ENCODE measurements at regions not wholly inside any gene's neighbourhood (a gene's known extent, or its start where the extent isn't known, plus 50 kb on each side); places are given as distances from the start of the nearest gene placed in this dataset.

GRCh38 chr18:40447820-40448219 lies 1507.2 kb upstream of the PIK3C3 start:
- Histone ChIP-seq H3K9me3 (ENCODE audit: insufficient read depth, low read depth, low read length) (no peaks in the 10 kb centered on the region), H3K27me3 (ENCODE audit: insufficient read depth, low read length) (no peaks in the 10 kb centered on the region), H3K4me3 (ENCODE audit: low read length) (no peak overlapping the region), H3K9ac (ENCODE audit: low read depth, low read length) (no peak overlapping the region), H3K27ac (ENCODE audit: low read depth, low read length) (no peak overlapping the region), H3K4me1 (ENCODE audit: insufficient read depth, low read length) (peaks cover 6% of the 10 kb centered on the region), H3K36me3 (ENCODE audit: insufficient read depth, low read length) (no peaks in the 10 kb centered on the region)
- WGBS: 82% methylated on average over 1 of the region's 1 CpG

DNA sequence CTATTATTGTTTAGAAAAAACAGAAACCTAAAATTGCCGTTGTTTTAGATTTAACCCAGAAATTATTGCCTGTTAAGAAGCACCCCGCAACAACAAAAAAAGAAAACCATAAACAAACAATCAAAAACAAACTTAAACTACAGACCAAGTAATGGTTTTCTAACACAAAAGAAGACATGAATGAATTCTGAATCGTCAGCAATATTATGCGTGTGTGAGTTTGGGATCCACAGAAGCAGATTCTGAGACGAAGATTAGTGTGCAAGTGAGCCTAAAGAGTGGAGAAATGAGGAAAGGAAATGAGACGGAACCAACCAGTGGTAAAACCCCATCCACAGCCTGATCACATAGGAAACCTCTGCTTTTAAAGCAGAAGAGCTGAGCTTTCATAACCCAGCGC lies 1514.9 kb upstream of the PIK3C3 start:
- Histone ChIP-seq H3K4me3 (ENCODE audit: low read length) (no peak overlapping the region), H3K36me3 (ENCODE audit: insufficient read depth, low read length) (no peaks in the 10 kb centered on the region), H3K9ac (ENCODE audit: low read depth, low read length) (no peak overlapping the region), H3K4me1 (ENCODE audit: insufficient read depth, low read length) (peaks cover 6% of the 10 kb centered on the region), H3K27ac (ENCODE audit: low read depth, low read length) (no peak overlapping the region), H3K27me3 (ENCODE audit: insufficient read depth, low read length) (no peaks in the 10 kb centered on the region), H3K9me3 (ENCODE audit: insufficient read depth, low read depth, low read length) (no peaks in the 10 kb centered on the region)
- WGBS: 93% methylated on average over 7 of the region's 7 CpGs

- no peak overlapping the region for H3K27ac ChIP-seq (ENCODE audit: low read depth, low read length)
- no peaks in the 10 kb centered on the region for H3K36me3 ChIP-seq (ENCODE audit: insufficient read depth, low read length)
- WGBS: 91% methylated on average over 3 of the region's 3 CpGs
- H3K4me3 ChIP-seq (ENCODE audit: low read length): no peak overlapping the region
- H3K4me1 ChIP-seq (ENCODE audit: insufficient read depth, low read length): no peaks in the 10 kb centered on the region
- H3K9ac ChIP-seq (ENCODE audit: low read depth, low read length): no peak overlapping the region
- no peaks in the 10 kb centered on the region for H3K27me3 ChIP-seq (ENCODE audit: insufficient read depth, low read length)
- H3K9me3 ChIP-seq (ENCODE audit: insufficient read depth, low read depth, low read length): no peaks in the 10 kb centered on the region
Measured at GRCh38 chr18:40437517-40437916, 1517.5 kb upstream of the PIK3C3 start.

DNA sequence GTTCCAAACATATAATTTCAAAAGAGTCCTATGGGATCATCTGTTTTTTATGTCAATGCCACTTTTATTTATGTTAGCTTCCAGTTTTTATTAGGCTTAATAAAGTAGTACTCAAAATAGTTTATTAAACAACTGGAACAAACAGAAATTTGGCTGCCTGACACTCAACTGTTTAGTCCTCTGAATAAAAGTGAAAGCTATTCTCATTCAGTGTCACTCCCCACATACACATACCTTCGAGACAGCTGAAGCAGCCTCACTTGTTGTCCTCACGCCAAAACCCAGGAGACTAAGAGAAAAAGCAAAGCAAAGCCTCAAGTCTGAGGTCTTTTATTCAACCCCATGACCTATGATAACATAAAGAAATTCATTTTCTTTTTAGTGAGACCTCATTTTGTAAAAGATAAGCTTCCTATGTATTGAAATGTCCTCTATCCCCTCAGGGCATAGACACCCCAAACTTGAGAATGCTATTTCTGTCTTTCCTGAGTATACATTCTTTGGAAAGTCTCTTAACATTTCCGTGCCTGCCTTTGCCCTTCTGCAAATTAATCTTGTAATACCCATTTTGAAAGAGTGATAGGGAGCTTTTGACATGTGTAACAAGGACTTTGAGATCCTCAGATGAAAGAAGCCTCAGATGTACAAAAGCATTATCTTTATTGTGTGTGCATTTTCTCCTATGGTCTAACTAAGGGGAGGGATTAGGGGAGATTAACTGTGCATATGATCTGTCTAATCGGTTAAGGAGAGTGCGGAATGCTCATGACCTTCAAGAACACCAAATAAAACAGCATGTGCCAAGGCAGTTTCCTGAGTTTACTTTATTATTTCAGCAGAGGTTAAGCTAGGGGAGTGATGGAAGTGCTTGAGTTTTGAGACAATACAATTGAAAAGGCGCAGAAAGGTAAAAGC lies 1523.7 kb upstream of the PIK3C3 start:
- H3K27me3 ChIP-seq (ENCODE audit: insufficient read depth, low read length): no peaks in the 10 kb centered on the region
- H3K4me3 ChIP-seq (ENCODE audit: low read length): no peak overlapping the region
- H3K9me3 ChIP-seq (ENCODE audit: insufficient read depth, low read depth, low read length): no peaks in the 10 kb centered on the region
- no peak overlapping the region for H3K9ac ChIP-seq (ENCODE audit: low read depth, low read length)
- H3K27ac ChIP-seq (ENCODE audit: low read depth, low read length): no peak overlapping the region
- H3K4me1 ChIP-seq (ENCODE audit: insufficient read depth, low read length): no peaks in the 10 kb centered on the region
- H3K36me3 ChIP-seq (ENCODE audit: insufficient read depth, low read length): no peaks in the 10 kb centered on the region
- WGBS: 94% methylated on average over 6 of the region's 6 CpGs

DNA sequence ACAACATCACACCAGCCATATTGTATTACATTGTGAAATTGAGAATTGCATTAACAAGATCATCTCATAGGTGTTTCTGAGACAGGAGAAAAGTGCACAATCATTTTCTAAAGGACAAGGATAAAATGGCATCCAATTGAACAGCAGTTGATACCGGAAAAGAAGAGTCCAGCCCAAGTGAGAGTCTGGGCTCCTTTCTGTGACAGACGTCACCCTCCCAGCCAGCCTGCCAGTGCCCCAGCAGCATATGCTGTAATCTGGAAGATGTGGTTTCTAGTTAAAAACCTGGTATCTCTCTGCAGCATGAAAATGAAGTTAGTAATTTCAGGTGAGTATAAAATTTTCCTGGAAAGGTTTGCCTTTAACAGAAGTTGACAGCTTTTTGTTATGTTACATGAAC lies 1531.7 kb upstream of the PIK3C3 start:
- H3K36me3 ChIP-seq (ENCODE audit: insufficient read depth, low read length): no peaks in the 10 kb centered on the region
- H3K4me1 ChIP-seq (ENCODE audit: insufficient read depth, low read length): no peaks in the 10 kb centered on the region
- no peak overlapping the region for H3K4me3 ChIP-seq (ENCODE audit: low read length)
- H3K9me3 ChIP-seq (ENCODE audit: insufficient read depth, low read depth, low read length): no peaks in the 10 kb centered on the region
- no peak overlapping the region for H3K27ac ChIP-seq (ENCODE audit: low read depth, low read length)
- WGBS: 73% methylated on average over 2 of the region's 2 CpGs
- no peaks in the 10 kb centered on the region for H3K27me3 ChIP-seq (ENCODE audit: insufficient read depth, low read length)
- no peak overlapping the region for H3K9ac ChIP-seq (ENCODE audit: low read depth, low read length)

DNA sequence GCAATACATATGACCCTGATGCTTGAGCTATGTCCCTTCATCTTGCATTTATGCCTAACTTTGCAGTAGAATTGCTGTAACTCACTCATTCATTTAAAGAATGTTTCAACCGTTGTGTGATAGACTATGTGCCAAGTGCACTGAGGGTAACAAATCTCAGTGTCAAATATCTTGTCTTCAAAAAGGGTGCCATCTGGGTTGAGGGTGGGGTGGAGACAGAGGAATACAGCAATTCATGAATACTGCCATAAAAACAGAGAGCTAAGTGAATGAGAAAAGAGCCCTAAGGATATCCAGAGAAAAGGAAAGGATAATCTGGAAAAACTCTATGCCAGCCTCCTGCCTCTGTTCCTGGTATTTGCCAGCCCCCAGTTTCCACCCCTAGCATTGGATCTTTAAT lies 1534.4 kb upstream of the PIK3C3 start:
- no peak overlapping the region for H3K9ac ChIP-seq (ENCODE audit: low read depth, low read length)
- H3K4me1 ChIP-seq (ENCODE audit: insufficient read depth, low read length): no peaks in the 10 kb centered on the region
- H3K9me3 ChIP-seq (ENCODE audit: insufficient read depth, low read depth, low read length): no peaks in the 10 kb centered on the region
- H3K4me3 ChIP-seq (ENCODE audit: low read length): no peak overlapping the region
- WGBS: 100% methylated on average over 1 of the region's 1 CpG
- H3K36me3 ChIP-seq (ENCODE audit: insufficient read depth, low read length): no peaks in the 10 kb centered on the region
- no peaks in the 10 kb centered on the region for H3K27me3 ChIP-seq (ENCODE audit: insufficient read depth, low read length)
- no peak overlapping the region for H3K27ac ChIP-seq (ENCODE audit: low read depth, low read length)

- H3K4me1 ChIP-seq (ENCODE audit: insufficient read depth, low read length): no peaks in the 10 kb centered on the region
- H3K9ac ChIP-seq (ENCODE audit: low read depth, low read length): no peak overlapping the region
- WGBS: 90% methylated on average over 1 of the region's 1 CpG
- H3K9me3 ChIP-seq (ENCODE audit: insufficient read depth, low read depth, low read length): no peaks in the 10 kb centered on the region
- no peaks in the 10 kb centered on the region for H3K27me3 ChIP-seq (ENCODE audit: insufficient read depth, low read length)
- no peaks in the 10 kb centered on the region for H3K36me3 ChIP-seq (ENCODE audit: insufficient read depth, low read length)
- H3K27ac ChIP-seq (ENCODE audit: low read depth, low read length): no peak overlapping the region
- no peak overlapping the region for H3K4me3 ChIP-seq (ENCODE audit: low read length)
Measured at GRCh38 chr18:40417501-40417900, 1537.5 kb upstream of the PIK3C3 start.

DNA sequence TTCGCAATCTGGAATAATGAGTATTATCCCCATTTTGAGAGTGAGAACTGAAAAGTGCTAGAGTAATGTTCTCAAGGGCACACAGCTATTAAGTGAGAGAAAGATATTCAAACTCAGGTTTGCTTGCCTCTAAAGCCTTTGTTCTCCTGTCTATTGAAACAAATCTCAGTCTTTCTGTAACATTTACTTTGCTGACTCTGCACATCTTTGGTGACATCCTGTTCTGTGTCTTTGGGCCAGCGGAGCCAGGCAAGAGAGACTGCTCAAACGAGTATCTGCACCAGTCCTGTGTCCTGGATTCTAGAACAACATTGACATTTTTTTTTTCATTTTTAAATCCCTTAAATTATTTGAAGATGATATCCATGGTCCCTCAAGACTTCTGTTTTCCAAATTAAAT lies 1539.2 kb upstream of the PIK3C3 start:
- no peaks in the 10 kb centered on the region for H3K36me3 ChIP-seq (ENCODE audit: insufficient read depth, low read length)
- no peaks in the 10 kb centered on the region for H3K27me3 ChIP-seq (ENCODE audit: insufficient read depth, low read length)
- H3K27ac ChIP-seq (ENCODE audit: low read depth, low read length): no peak overlapping the region
- H3K4me3 ChIP-seq (ENCODE audit: low read length): no peak overlapping the region
- 88% methylated on average over 3 of the region's 3 CpGs for WGBS
- H3K4me1 ChIP-seq (ENCODE audit: insufficient read depth, low read length): no peaks in the 10 kb centered on the region
- H3K9me3 ChIP-seq (ENCODE audit: insufficient read depth, low read depth, low read length): no peaks in the 10 kb centered on the region
- no peak overlapping the region for H3K9ac ChIP-seq (ENCODE audit: low read depth, low read length)

DNA sequence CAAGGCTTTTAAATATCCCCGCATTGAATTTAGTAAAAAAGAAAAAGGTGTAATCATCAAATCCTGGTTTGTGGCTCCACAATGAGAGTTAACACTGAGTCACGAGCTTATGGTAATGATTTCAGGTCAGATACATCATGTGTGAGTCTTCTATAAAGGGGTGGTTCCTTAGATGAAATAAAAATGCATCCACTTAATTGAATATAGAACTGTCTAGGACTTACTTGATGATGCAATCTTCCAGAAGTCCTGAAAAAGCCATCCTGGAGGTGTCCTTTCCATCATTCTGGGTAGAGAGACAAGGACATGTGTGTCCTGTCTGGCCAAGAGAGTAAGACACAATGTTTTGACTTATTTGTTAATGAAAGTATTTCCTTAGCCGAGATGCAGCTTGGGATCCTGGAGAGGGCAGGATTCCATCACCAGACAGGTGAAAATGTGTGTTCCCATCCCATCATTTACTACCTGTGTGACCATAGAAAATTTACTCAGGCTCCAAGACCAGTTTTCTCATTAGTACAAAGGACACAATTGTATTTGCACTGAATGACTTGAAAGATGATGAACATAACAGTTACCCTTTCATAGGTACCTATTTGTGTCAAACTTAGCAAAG lies 1539.8 kb upstream of the PIK3C3 start:
- no peaks in the 10 kb centered on the region for H3K36me3 ChIP-seq (ENCODE audit: insufficient read depth, low read length)
- no peak overlapping the region for H3K4me3 ChIP-seq (ENCODE audit: low read length)
- no peaks in the 10 kb centered on the region for H3K4me1 ChIP-seq (ENCODE audit: insufficient read depth, low read length)
- H3K9ac ChIP-seq (ENCODE audit: low read depth, low read length): no peak overlapping the region
- H3K9me3 ChIP-seq (ENCODE audit: insufficient read depth, low read depth, low read length): no peaks in the 10 kb centered on the region
- no peak overlapping the region for H3K27ac ChIP-seq (ENCODE audit: low read depth, low read length)
- whole genome bisulfite sequencing: 89% methylated on average over 3 of the region's 3 CpGs
- no peaks in the 10 kb centered on the region for H3K27me3 ChIP-seq (ENCODE audit: insufficient read depth, low read length)

- no peak overlapping the region for H3K27ac ChIP-seq (ENCODE audit: low read depth, low read length)
- H3K4me1 ChIP-seq (ENCODE audit: insufficient read depth, low read length): no peaks in the 10 kb centered on the region
- H3K27me3 ChIP-seq (ENCODE audit: insufficient read depth, low read length): no peaks in the 10 kb centered on the region
- H3K36me3 ChIP-seq (ENCODE audit: insufficient read depth, low read length): no peaks in the 10 kb centered on the region
- no peak overlapping the region for H3K9ac ChIP-seq (ENCODE audit: low read depth, low read length)
- 95% methylated on average over 3 of the region's 5 CpGs for WGBS
- H3K4me3 ChIP-seq (ENCODE audit: low read length): no peak overlapping the region
- H3K9me3 ChIP-seq (ENCODE audit: insufficient read depth, low read depth, low read length): no peaks in the 10 kb centered on the region
Measured at GRCh38 chr18:40414155-40414754, 1540.8 kb upstream of the PIK3C3 start.

- H3K9ac ChIP-seq (ENCODE audit: low read depth, low read length): no peak overlapping the region
- no peaks in the 10 kb centered on the region for H3K36me3 ChIP-seq (ENCODE audit: insufficient read depth, low read length)
- H3K27me3 ChIP-seq (ENCODE audit: insufficient read depth, low read length): no peaks in the 10 kb centered on the region
- WGBS: 29% methylated on average over 2 of the region's 3 CpGs
- no peaks in the 10 kb centered on the region for H3K4me1 ChIP-seq (ENCODE audit: insufficient read depth, low read length)
- no peak overlapping the region for H3K4me3 ChIP-seq (ENCODE audit: low read length)
- H3K9me3 ChIP-seq (ENCODE audit: insufficient read depth, low read depth, low read length): no peaks in the 10 kb centered on the region
- no peak overlapping the region for H3K27ac ChIP-seq (ENCODE audit: low read depth, low read length)
Measured at GRCh38 chr18:40413160-40413559, 1541.9 kb upstream of the PIK3C3 start.
